ENCODE measurements at regions not wholly inside any gene's neighbourhood (a gene's known extent, or its start where the extent isn't known, plus 50 kb on each side); places are given as distances from the start of the nearest gene placed in this dataset.
A peak's percentile ranks its signal among the peaks of the same experiment; 100 is the strongest.

- H2BK5ac ChIP-seq (ENCODE audit: low read depth, low read length): no peak overlapping the region
- CTCF ChIA-PET (ENCODE audit: partially characterized antibody): interaction anchor here (0.6 to 8.4 kb wide), 21 partner anchors 10 to 679 kb away, joined by 3 to 94 read pairs (median 4); no protein-coding TSS in a partner anchor
Measured at GRCh38 chr19:30668521-30669155, 296.5 kb downstream of the ZNF536 start.

More at GRCh38 chr19:30668521-30669155, 296.5 kb downstream of the ZNF536 start:
- H3K18ac ChIP-seq (ENCODE audit: extremely low read depth, low read length): no peak overlapping the region
- no peak overlapping the region for H2BK20ac ChIP-seq (ENCODE audit: low read length)
- H2BK15ac ChIP-seq (ENCODE audit: low read length): no peak overlapping the region
- no peak overlapping the region for H3K4ac ChIP-seq (replicated peaks; ENCODE audit: insufficient read length, low read depth, low read length)
- H3K9ac ChIP-seq (replicated peaks in 1 of 4; ENCODE audit: extremely low read depth in 1 of 4, low read depth in 3 of 4, low read length in 3 of 4): no peak overlapping the region
- H3K79me2 ChIP-seq (ENCODE audit: control insufficient read depth in 1 of 2, insufficient read depth in 2 of 2, low read length in 2 of 2): no peaks in the 10 kb centered on the region
- no peak for FAIRE-seq
- no peaks in the 10 kb centered on the region for H4K20me1 ChIP-seq (replicated peaks in 1 of 2; ENCODE audit: control insufficient read depth in 1 of 2, insufficient read depth in 2 of 2, low read length in 2 of 2)
- H3K9me3 ChIP-seq (ENCODE audit: insufficient read depth in 2 of 2, low read depth in 1 of 2, low read length in 1 of 2): no peaks in the 10 kb centered on the region
- POLR2A ChIA-PET (ENCODE audit: partially characterized antibody): no interaction called here
- H3K23ac ChIP-seq (ENCODE audit: insufficient read length): no peak overlapping the region
- H2AK5ac ChIP-seq (ENCODE audit: low read depth, low read length): peak overlapping the region; percentile 40; the same call in 1 of the 2 replicates
- DNase-seq (ENCODE audit: low read depth in 1 of 2, low spot score in 2 of 2): no peak
- H4K91ac ChIP-seq (replicated peaks; ENCODE audit: insufficient read length, low read length): no peak overlapping the region
- no peak overlapping the region for H3K14ac ChIP-seq (ENCODE audit: insufficient read length)
- no peak overlapping the region for H3K56ac ChIP-seq (replicated peaks; ENCODE audit: insufficient read length, low read depth, low read length)
- H3K4me1 ChIP-seq (replicated peaks in 1 of 4; ENCODE audit: control insufficient read depth in 3 of 4, insufficient read depth in 4 of 4, low read length in 3 of 4): peaks cover 0 to 6% (median 2%) of the 10 kb centered on the region in 4 experiments; a peak in 2 of 7 replicates
- H3K36me3 ChIP-seq (ENCODE audit: control insufficient read depth in 2 of 4, insufficient read depth in 4 of 4, low read length in 3 of 4): no peaks in the 10 kb centered on the region
- no peaks in the 10 kb centered on the region for H3K27me3 ChIP-seq (replicated peaks in 1 of 4; ENCODE audit: control insufficient read depth in 3 of 4, extremely low read depth in 1 of 4, insufficient read depth in 3 of 4, low read length in 3 of 4)
- H4K8ac ChIP-seq (ENCODE audit: extremely low read depth, insufficient read depth, low read length): peak overlapping the region; percentile 51; the same call in 1 of the 2 replicates
- H3K23me2 ChIP-seq (ENCODE audit: low read depth, low read length): no peaks in the 10 kb centered on the region
- no peak overlapping the region for H4K5ac ChIP-seq (ENCODE audit: insufficient read length, low read depth, low read length)
- no peak for TF ChIP-seq RXRA (IDR thresholded peaks at IDR 0.05; ENCODE audit: insufficient read depth, low read depth, low read length)
- peak in 1 of 3 experiments; percentile 3; a peak in 1 of 4 replicates for TF ChIP-seq CTCF (IDR thresholded peaks at IDR 0.05; ENCODE audit: control extremely low read depth in 1 of 3, insufficient read depth in 1 of 3, low read depth in 1 of 3, low read length in 3 of 3)
- no peaks in the 10 kb centered on the region for H3K79me1 ChIP-seq (ENCODE audit: low read depth, low read length)
- no peak overlapping the region for H2BK120ac ChIP-seq (replicated peaks; ENCODE audit: low read depth, low read length)
- no peak overlapping the region for H3K27ac ChIP-seq (ENCODE audit: low read depth, low read length)
- H3K4me3 ChIP-seq (ENCODE audit: extremely low read depth in 1 of 4, insufficient read depth in 2 of 4, low read depth in 3 of 4, low read length in 4 of 4): no peak overlapping the region
- peak overlapping the region; percentile 76; the same call in 1 of the 2 replicates for H2AFZ ChIP-seq (ENCODE audit: low read length)
- H3K4me2 ChIP-seq (ENCODE audit: insufficient read depth in 1 of 2, low read depth in 2 of 2, low read length in 2 of 2): peak overlapping the region in 1 of 2 experiments; percentile 14; a peak in 1 of 4 replicates
- H2BK12ac ChIP-seq (ENCODE audit: low read depth, low read length): no peak overlapping the region
- 84% methylated on average over 16 of the region's 16 CpGs; no CpG with 5 or more reads in 1 of the 2 experiments for WGBS, 2 experiments (ENCODE audit: extremely low coverage in 1 of 2, insufficient coverage in 1 of 2, insufficient read length in 1 of 2, insufficient replicate concordance in 2 of 2, low coverage in 1 of 2, low lambda C conversion rate in 2 of 2, missing lambda C conversion rate in 1 of 2)
